HG03378 (cell line): ENCODE measurements at regions not wholly inside any gene's neighbourhood (a gene's known extent, or its start where the extent isn't known, plus 50 kb on each side); places are given as distances from the start of the nearest gene placed in this dataset.
"Not testable (repeated sequence)": the region's sequence is repeated elsewhere in the genome, so short reads cannot be mapped to it uniquely, and the experiment has no call there.

Experiments used
- ATAC-seq: cut with Tn5 transposase; IDR thresholded peaks from one replicate; pipeline ENCODE4 v1.9.1; 2021; ENCODE audit warnings: mild to moderate bottlenecking, moderate library complexity; ENCODE audit not compliant: unreplicated experiment

DNA sequence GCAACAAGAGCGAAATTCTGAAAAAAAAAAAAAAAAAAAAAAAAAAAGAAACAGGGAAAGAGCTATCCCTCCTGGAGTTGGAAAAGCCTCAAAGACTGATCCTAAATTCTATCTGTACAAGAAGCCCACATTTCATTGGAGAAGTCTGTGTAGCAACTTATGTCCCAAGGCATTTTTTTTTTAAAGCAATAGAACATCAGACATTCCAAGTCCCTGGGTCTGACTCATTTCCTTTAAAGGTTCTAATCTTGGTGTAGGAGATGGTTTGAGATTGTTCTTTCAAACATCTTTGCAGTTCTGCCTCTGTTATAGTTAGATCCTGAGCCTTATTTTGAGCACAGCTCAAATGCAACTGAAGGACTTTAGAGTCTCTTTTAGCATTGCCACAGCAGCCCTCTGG, 706.5 kb upstream of the MIR17HG start:
- ATAC-seq, result no peak

DNA sequence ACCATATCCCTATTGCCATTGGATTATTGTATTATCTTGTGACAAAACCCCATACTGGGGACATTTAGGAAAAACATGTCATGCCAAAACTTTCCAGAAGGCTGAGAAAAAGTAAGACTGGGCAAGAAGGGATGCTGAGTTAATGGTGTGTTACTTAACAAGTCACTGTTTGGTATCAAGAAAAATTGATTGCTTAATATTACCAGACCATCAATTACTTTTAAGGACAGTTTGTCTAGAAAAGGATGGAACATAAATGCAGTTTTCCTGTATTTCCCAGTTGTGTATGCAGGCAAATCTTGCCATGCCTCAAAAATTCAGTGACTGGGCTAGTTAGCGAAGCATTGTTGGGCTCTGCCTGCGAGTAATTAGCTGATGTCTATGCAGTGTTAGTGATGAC, 705.6 kb upstream of the MIR17HG start:
- no peak for ATAC-seq

DNA sequence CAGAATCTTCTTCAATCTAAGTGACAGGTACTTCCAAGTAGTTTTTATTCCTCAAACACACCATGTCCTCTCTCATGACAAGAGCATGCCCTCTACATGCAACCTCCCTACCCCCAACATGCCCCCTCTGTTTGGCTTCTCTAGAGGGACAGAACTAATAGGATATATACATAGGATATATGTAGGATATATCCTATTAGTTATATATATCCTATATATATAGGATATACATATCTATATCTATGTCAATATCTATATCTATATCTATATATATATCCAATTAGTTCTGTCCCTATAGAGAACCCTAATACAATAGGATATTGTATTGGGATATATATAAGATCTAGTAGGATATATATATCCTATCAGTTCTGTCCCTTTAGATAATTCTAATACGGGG, 701.9 kb upstream of the MIR17HG start:
- no peak for ATAC-seq

GRCh38 chr13:90648497-90648896, 699.0 kb upstream of the MIR17HG start:
- ATAC-seq, result no peak

DNA sequence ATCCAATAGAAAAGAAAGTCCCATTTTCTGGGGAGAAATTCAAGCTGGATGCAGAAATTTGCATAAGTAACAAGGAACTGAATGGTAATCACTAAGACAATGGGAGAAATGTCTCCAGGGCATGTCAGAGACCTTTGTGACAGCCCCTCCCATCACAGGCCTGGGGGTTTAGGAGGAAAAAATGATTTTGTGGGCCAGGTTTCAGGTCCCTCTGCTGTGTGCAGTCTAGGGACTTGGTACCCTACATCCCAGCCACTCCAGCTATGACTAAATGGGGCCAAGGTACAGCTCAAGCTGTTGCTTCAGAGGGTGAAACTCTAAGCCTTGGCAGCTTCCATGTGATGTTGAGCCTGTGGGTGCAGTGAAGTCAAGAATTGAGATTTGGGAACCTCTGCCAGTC, 695.5 kb upstream of the MIR17HG start:
- ATAC-seq, result no peak

DNA sequence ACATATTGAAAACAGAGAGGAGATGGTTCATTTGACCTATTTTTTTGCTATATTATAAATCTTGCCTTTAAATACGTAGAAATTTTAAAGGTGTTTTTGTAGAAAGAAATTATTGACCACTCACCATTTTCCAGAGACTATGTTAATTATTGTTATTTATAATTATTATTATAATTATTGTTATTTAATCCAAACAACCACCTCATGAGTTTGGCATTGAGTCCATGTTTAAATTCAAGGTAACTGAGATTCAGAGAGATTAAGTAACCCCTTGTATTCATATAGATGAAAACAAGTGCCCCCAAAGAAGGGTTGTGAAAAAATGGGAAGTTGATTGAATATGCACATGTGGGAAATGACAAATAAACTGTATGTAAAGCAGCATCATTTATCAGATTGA, 692.5 kb upstream of the MIR17HG start:
- no peak for ATAC-seq

DNA sequence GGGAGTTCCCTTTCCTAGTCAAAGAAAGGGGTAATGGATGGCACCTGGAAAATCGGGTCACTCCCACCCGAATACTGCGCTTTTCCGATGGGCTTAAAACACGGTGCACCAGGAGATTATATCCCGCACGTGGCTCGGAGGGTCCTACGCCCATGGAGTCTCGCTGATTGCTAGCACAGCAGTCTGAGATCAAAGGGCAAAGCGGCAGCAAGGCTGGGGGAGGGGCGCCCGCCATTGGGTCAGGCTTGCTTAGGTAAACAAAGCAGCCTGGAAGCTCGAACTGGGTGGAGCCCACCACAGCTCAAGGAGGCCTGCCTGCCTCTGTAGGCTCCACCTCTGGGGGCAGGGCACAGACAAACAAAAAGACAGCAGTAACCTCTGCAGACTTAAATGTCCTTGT, 683.3 kb upstream of the MIR17HG start:
- ATAC-seq, result not testable (repeated sequence)

DNA sequence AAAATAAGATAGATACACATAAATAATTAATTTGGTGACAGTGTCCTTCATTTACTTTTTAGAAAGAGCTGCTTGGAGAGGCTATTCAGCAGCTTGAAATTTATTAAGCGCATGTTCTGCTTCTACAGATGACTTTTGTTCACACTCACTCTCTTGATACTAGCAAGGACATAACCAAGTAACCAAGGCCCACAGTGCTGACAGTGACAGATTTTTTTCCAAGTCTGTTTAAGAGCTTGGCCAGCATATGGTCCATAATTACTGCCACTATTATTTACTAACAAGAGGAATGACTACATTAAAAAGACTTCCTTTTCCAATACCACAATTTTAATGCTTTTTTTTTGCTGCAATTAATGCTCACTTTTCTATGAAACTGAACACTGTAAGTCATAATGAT, 673.7 kb upstream of the MIR17HG start:
- ATAC-seq, result no peak

DNA sequence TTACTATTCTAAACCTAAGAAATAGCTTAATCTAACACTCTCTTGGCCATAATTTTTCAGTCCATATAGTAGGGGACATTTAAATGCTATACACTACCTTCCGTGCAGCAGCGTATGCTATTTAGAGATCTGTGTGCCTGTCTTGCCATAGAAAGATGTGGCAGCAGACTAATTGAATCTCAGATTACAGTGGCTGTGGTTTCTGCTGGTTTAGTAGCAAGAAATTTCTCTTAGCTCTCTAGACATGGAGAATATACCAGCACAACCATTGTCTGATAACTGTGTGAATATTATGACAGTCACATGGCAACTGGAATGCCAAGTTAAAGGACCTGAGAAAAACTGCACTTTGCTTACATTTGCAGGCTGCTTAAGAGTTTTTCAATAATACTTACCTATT, 672.4 kb upstream of the MIR17HG start:
- no peak for ATAC-seq

- ATAC-seq, result no peak
Measured at GRCh38 chr13:90680826-90681225, 666.7 kb upstream of the MIR17HG start.

DNA sequence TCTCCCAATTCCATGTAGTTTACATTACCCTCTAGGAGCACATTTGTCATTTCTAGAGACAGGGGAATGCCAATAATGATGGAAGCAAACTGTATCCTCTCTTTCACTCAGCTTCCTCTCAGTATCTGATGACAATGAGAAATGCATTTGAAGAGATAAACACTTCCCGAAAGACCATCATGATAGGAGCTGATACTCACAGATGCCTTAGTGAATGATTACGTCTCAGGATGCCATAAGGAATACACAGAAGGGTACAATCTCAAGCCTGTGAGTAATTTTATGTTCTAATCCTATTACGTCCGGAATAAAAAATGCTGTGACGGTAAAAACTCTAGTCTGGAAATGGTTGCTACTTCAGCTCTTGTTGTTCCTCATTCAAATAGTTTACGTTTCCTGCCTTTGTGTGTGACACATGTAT, 663.8 kb upstream of the MIR17HG start:
- no peak for ATAC-seq

DNA sequence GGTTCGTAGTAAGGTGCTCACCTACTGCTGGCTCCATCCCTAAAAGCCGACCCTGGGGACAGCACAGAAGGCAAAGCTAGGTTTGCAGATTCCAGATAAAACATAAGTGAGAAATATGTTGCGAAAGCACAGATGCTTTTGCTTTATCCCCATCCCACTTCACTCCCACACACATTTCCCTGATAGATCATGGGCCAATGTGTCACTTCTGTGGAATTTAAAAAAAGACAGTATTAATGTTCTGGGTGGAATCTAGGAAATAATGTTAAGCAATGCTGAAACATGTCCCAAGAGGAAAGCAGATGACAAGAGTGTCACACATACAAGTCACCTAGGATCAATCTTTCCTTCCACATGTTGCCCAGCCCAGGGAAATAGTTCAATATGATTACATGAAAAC, 661.0 kb upstream of the MIR17HG start:
- no peak for ATAC-seq

DNA sequence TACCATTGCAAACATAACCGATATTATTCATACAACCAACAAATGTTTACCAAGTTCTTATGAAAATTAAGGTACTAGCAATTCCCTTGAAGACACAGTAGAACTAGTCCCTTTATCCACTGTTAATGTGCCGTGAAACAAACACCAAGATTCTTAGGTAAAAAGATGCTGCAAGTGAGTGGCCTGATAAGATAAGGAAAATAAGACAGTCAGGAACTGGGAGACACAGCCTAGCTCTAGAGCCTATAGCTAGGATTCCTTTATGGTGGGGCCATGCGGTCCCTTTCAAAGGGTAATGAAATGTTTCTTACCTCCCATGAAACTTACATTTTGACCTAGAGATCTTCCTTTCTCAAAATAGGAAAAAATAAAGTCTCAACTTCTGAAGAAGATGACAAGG, 658.4 kb upstream of the MIR17HG start:
- no peak for ATAC-seq

DNA sequence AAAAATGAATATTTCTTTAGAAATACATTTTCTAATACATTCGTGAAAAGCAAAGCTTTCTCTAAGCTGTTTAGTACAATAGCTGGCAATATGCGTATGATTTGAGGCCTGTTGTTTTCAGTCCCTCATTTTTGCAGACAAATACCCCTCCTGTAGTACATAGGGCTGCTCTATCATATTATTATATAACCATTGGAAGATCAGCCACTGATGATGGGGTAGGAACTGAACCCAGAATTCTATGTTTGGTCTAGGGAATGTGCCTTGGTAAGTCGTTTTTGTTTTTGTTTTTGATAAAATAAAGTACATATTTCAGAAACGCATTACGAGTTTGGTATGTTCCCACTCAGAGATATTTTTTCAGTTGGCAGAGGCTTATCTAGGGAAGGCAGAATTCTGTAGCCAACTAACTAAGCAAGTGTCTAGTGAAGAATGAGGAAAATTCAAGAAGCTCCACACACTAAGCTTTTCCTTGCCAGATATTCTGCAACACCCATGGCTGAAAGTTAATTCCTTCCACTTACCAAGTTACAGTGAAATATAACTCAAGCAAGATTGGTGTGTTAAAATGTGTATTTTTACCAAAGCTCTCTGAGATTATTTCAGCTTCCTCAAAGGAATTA, 656.9 kb upstream of the MIR17HG start:
- no peak for ATAC-seq

GRCh38 chr13:90696254-90696653, 651.2 kb upstream of the MIR17HG start:
- no peak for ATAC-seq

DNA sequence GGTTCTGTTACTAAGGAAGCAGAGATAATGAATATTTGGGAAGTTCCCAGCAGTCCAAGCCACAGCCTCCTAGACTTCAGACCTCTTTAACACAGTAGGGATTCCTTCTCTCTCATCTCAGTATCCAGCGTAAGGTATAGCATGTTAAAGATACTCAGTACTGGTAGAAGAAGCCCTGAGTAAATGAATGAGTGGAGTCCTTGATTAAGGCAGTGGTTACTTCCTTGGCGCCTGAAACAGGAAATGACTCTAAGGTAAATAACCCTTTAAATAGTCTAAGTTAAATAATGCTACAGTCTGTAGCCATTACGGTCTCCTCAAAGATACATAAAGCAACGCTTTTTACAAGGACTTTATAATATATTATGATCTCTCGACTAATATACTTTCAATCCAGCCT, 650.8 kb upstream of the MIR17HG start:
- ATAC-seq, result no peak

DNA sequence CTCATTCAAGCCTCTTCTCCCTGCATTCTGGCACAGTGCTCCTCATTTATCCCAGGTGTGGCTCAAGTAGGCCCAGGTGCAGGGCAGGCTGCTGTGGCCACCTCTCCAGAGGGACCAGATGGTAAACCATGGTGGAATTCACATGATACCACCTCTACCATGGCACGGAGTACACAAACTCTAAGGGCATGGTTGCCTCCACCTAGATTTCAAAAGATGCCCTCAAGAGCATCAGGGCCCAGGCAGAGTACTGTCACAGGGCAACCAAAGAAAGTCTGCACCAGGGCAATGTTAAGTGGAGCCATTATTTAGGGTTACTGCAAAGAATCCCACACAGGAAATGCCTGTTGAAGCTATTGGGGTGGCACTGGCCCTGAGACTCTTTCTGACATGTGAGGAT, 647.1 kb upstream of the MIR17HG start:
- no peak for ATAC-seq

DNA sequence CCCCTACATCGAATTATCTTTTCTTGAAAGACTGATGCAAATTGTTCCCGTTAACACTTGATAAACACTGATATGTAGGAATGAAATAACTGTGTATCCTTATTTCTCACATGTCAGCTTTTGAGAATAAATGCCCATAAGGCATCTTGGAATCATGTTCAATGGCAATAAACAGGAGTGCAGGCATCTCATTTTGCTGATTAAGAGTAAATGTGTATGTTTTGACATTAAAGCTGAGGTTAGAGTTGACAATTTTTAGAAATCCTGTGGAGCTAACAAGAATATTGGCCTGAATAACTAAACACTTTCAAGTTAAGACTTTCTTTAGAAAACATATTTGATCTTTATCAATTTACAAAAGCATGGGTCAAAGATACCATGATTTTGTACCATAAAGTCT, 646.2 kb upstream of the MIR17HG start:
- ATAC-seq, result no peak

DNA sequence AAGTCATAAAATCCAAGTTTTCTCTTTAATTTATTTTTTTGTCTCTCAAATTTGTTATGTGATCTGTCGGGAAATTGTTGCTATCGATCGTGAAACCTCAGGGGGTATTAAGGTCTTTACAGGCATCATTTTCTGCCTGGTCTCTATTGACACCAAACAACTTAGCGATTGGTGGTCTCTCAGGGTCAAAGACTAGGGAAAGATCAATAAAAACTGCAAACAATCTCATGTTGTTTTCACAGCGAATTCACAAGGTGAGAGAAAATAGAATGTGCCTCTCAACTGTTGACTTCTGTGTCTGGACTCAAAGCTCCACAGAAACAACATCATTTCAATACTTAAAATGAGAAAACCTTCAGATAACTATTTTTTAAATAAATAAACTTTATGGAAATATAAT, 645.4 kb upstream of the MIR17HG start:
- ATAC-seq, result no peak

GRCh38 chr13:90706631-90707030, 640.9 kb upstream of the MIR17HG start:
- no peak for ATAC-seq

- ATAC-seq, result no peak
Measured at GRCh38 chr13:90708128-90708527, 639.4 kb upstream of the MIR17HG start.

- ATAC-seq, result no peak
Measured at GRCh38 chr13:90709319-90709718, 638.2 kb upstream of the MIR17HG start.

DNA sequence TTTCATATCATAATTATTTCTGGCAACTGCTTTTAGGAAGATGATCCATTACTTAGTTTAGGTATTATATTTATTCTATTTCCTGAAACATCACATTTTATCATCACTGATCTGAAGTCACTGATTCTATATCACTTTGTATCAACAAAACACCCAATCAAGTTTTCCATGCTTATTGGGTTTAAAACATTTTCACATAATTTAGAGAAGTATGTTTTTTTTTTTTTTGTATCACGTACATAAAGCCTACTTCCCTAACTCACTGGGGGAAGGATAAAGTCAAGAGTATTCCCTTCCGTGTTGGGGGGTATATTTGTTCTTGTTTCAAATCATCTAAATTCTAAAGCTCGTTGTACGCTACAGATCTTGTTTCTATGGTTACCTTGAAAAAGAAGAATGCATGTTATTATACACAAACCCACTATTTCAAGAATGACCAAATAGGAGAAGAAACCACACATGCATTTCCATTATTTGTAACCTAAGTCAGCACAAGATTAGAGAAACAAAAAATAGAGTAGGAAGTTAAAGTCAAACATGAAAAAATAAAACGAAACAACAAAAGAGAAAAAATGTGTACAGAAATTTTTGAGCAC, 637.2 kb upstream of the MIR17HG start:
- no peak for ATAC-seq
